ENCODE measurements at regions not wholly inside any gene's neighbourhood (a gene's known extent, or its start where the extent isn't known, plus 50 kb on each side); places are given as distances from the start of the nearest gene placed in this dataset.
"Not testable (repeated sequence)": the region's sequence is repeated elsewhere in the genome, so short reads cannot be mapped to it uniquely, and the experiment has no call there.

DNA sequence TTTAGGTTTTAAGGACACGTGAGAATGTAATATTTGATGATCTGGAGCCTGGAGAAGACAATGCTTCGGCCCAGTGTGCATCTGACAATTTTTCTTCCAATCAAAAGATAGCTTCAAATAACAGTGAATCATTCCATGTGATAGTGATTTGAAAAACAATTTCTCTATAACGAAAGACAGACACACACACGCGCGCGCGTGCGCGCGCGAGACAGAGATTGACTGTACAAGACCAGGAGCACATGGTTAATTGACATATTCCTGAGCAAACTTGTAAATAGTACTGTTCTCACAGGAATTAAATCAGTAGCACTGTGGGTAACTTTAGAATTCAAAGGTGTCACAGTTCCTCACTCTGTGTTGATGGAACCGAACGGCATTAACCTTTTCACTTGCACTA, 287.5 kb upstream of the LMO3 start:
- FAIRE-seq, result no peak

DNA sequence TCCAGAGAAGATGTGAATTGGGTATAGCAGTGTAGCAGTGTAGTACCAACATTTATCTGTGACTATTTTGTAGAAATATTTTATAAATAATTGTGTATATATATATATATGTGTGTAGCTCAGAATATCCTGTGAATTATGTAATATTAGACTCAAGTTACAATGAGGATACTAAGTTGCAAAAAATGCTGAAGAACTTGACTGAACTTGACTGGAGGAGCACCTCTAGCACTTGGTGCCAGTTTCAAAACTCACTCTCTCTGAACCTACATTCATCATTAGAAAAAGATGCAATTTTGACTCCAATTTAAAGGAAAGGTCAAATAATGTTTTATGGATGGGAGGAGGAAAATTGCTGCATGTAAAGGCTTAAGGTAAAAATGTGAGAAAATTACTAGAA, 285.7 kb upstream of the LMO3 start:
- no peak for FAIRE-seq
- DNase-seq (ENCODE audit: low spot score in 2 of 2), result no peak

More for the DNA sequence above, 287.5 kb upstream of the LMO3 start:
- no peak for DNase-seq (ENCODE audit: low spot score in 2 of 2)

DNA sequence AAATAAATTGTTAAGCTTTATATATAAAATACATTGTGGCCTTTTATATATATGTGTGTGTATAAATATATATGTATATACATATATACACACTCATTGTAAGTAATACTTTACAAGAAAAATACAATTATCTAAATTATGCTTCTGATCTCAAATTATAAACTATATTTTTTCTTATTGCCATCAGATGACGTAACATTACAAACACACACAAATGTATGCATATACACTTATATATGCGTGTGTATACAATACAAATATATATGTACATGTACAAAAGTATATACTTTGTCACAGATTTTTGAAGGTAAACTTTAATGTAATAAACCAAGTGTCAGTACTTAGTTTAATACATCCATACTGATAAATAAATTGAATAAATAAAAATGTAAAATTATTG, 278.9 kb upstream of the LMO3 start:
- no peak for FAIRE-seq

DNA sequence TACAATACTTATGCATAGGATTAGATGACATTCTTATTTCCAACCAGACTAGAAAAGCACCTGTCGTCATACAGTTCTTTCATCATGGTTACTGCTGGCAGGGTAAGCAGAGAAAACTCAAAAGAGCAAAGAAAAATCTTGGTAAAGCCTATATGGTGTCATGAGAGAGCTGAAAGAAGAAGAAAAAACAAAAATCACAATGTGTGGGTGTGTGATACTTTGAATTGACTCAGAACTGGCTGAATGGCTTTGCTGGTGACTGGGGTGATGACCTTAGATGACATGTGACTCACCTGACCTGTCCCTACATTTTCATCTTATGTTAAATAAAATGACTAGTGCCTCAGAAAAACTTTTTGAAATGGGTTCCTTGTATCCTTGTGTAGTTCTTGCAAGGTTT, 278.1 kb upstream of the LMO3 start:
- DNase-seq (ENCODE audit: low spot score in 2 of 2) (no peak), FAIRE-seq (no peak)

More for the DNA sequence above, 278.9 kb upstream of the LMO3 start:
- no peak for DNase-seq (ENCODE audit: low spot score in 2 of 2)

DNA sequence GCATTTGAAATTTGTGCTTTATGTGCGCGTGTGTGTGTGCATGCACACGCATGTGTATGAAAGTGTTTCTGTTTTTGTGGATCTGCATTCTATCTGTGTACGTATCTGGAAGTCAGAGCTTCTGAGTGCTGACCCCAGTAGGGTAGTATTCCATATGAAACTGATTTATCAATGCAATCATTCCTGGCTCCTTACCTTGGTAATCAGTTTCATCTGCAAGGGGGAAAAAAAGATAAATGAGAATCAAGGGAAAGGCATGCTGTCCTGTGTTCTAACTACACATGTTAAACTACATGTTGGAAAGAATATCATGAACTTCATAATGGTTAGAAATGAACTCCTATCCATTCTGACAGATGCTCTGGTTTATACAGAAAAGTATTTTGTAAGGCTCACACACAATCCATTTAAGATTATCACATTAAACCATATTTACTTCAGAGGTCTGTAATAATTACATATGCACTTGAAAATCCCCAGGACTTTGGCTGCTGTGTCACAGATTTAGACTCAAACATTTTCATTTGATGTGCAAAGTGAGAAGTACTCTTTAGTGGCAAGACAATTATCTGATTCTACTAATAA, 276.1 kb upstream of the LMO3 start:
- FAIRE-seq (no peak), DNase-seq (ENCODE audit: low spot score in 2 of 2) (no peak)

DNA sequence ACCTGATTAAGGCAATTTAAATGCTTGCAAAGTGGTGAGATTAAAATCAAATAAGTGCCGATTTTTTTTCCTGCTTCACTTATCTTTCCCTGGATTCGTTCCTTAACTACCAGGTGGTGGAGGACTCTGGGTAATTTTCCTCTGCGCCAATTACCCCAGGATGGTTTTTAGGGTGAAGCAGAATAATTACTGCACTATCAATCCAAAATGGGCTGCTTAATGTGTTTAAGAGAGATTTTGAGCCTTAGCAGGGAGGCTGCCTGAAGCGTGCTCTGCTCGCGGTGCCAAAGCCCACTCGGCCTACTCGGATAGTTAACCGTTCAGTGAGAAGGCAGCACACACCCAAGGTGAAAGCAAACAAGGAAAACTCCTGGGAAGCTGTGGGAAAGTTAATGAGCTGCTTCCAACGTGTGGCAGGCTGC, 274.9 kb upstream of the LMO3 start:
- DNase-seq (ENCODE audit: low spot score in 2 of 2) (no peak), FAIRE-seq (no peak)

DNA sequence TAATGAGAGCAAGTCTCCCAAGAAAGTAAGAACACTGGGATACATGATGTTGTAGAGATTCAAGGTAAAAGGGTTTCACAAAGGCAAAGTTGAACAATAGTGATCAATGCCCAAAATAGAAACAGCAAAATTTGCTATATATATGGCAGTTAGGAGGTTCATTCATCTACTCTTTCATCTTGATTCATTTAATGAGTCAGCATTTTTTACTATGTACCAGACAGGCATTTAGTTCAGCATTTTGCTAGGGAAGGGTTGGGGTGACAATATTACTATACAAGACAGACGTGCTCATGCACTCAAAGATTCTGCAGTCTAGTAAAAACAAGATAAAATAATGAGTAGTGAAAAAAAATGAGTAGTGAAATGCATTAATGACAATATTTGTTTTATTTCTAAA, 264.9 kb upstream of the LMO3 start:
- FAIRE-seq (no peak), DNase-seq (ENCODE audit: low spot score in 2 of 2) (no peak)

DNA sequence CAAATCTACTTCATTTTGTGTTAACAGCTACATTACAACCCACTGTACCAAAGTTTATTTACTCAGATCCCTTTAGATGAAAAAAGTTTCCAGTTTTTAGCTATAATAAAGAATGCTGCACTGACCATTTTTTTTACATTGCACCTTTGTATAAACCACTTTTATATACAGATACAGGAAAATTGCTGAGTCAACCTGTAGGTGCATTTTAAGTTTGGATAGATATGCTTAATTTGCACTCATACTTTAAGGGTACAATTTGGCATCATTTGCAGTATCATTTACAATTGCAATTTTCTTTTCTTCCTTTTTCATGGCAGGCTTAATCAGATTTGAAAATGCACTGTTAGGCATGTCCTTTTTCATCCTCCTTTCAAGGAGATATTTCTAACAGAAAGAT, 257.8 kb upstream of the LMO3 start:
- no peak for FAIRE-seq
- DNase-seq (ENCODE audit: low spot score in 2 of 2), result no peak

DNA sequence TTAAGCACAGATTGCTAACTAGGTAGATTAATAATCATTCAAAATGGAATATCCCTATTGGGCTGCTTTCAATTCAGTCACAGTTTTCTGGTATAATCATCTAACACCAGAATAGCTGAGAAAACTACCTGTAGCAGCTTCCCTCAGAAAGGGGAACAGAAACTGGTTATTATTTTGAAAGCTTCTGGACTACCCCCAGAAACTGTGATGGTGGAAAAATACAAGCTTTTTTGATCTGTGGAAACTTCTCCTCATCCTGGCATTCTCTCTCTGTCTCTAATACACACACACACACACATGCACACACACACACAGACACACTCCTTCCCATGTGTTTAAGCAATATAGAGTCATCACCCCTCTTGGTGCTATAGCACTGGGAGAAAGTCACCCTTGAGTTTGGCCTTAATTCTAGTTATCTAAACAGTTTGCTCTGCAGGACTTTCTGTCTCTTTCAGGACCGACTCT, 251.5 kb upstream of the LMO3 start:
- no peak for FAIRE-seq
- no peak for DNase-seq (ENCODE audit: low spot score in 2 of 2)

DNA sequence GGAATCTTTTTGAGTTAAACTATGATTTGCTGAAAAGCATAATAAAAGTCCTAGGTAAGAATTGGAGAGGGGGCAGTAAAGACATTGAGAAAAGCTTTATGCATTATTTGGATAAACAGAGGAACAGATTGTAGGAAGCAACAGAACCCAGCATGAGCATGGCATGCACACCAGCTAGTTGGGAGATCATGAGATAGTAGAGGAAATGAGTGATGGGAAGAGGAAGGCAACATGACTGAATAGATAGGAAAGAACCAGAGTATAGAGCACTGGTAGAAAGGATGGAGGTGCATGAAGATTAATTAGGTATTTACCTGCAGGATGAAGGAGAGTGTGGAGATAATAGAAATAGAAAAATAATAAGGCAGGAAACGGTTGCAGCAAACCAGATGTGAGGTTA, 248.5 kb upstream of the LMO3 start:
- FAIRE-seq, result no peak

DNA sequence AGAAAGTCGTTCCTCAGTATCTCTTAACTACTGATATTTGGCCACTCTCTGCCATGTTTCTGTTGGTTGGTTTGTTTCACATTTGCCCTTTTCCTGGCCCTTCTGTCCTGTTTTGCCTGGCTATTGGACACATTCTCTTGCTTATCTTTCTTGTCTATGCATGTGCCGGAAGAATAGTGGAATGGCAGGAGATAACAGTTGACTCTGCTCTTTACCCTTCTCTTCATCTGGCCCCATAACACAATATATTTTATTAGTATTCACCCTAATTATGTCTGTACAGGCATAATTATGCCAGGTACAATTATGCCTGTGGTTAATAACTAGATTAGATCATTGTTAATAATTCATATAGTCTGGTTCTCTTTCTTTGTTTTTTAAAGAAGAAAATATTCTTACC, 243.5 kb upstream of the LMO3 start:
- DNase-seq (ENCODE audit: low spot score in 2 of 2) (no peak), FAIRE-seq (no peak)

More for the DNA sequence above, 248.5 kb upstream of the LMO3 start:
- no peak for DNase-seq (ENCODE audit: low spot score in 2 of 2)

DNA sequence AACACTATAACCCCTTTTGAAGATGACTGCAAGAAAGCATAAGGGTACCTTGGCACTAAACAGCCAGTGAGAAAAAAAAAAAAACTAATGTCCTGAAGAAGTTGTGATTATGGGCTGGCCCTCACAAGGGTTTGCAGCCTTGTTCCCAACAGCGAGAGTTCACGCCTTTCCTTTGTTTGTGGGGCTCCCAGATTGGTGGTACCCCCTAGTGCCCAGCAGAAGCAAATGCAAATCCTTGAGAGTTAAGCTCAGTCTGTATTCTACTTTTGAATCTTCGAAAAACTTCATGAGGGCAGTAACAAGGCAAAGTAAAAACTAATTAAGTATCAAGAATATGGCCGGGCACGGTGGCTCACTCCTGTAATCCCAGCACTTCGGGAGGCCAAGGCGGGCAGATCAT, 238.9 kb upstream of the LMO3 start:
- no peak for DNase-seq (ENCODE audit: low spot score in 2 of 2)
- no peak for FAIRE-seq

DNA sequence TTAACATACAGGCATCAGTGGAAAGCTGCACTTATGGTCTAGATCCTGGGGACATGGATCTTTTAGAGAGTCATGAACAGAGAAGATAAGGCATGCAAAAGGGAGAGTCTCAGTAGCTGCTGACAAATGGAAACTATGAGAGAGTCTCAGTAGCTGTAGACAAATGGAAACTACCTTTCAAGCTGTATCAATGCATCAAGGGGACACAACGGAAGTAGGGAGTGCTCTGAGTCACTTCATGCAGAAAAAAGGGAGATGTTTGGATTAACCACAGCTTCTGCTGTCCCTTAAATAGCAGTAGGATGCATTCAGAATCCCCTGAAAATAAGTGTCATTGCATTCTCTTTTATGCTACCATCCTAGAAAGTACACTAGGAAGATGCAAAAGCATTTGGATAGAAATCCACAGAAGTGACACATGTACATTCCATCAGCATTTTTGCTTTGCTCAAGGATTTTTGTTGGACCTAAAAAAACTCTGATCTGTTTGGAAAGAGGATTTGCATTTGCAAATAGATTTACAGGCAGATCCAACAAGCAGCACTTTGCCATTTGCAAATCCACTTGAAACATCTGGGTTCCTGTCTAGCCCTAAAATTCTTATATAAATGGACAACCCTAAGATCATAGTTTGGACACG, 227.5 kb upstream of the LMO3 start:
- FAIRE-seq (no peak), DNase-seq (ENCODE audit: low spot score in 2 of 2) (no peak)

DNA sequence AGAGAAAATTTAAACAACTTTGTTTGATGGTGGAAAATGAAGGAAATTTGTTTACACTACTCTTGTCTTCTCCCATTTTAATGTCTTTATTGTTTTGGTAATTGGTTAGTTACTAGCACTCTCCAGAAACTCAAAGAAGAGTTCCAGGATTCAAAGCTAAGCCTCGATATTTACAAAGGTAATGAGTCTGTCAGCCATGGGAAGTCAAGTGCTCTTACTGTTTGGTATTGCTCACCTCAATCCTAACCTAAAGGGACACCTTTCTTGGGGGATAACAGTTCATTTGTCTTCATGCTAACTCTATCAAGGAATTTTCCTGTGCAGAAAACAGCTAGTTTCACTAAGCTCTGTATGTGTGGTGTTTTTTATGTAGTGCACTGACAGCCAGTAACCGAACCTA, 222.9 kb upstream of the LMO3 start:
- DNase-seq (ENCODE audit: low spot score in 2 of 2) (no peak), FAIRE-seq (no peak)

DNA sequence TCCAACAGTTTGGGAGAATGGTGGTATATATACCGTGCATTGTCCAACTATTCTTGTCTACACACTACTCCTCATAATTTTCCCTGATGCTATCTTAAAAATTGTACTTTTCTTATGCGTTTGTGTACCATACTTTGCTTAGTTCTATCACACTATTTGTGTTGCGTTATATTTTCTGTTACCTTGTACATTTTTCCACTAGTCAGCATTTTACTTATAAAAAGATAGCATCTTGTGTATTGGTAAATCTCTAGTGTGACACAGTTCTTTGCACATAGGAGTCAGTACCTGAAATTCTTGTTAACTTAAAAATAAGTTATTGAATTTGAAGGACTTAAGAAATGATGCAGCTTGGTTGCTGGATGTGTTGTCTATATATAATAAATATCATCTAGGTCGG, 201.8 kb upstream of the LMO3 start:
- FAIRE-seq, result no peak
- DNase-seq (ENCODE audit: low spot score in 2 of 2), result no peak

DNA sequence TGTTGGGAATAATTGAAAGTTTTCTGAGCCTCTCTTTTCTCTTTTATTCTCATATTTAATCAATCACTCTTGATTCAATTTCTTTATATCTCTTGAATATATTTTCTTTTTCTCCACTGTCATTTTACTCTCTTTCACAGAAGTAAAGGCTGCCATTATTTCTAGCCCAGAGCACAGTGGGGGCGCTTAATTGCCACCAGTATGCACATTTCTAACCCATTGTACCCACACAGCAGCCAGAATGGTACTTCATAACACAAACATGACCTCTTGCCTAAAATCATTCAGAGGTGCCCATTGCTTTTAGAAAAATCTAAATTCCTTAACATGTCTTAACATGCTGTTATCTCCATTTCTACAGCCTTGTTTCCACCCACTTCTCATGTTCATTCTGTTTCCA, 190.2 kb upstream of the LMO3 start:
- DNase-seq (ENCODE audit: low spot score in 2 of 2) (no peak), FAIRE-seq (no peak)

DNA sequence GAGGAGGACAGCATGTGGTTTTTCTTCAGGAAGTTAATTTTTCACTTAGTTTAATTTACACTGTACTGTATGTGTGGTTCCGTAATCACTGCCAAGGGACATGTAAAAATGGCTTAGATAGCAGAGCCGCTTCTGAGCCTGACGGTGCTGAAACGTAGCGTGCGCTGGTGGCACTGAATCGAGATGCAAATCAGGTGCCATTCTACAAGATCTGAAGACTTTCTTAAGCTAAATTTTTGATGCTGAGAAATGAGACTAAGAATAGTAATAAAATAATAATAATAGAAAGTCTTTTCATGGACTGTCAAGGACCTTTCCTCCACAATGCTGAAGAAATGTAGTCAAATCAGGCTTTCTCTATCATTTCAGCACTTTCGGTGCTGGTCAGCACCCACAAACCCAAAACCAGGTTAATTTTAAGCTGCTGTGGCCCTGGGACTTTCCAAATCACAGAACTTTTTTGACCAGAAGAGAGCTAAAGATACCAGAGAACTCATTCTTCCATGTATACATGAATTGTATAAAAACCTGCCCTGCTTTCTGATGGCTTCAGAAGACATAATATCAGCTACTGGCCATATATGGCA, 183.3 kb upstream of the LMO3 start:
- DNase-seq (ENCODE audit: low spot score in 2 of 2), result no peak
- FAIRE-seq, result no peak

DNA sequence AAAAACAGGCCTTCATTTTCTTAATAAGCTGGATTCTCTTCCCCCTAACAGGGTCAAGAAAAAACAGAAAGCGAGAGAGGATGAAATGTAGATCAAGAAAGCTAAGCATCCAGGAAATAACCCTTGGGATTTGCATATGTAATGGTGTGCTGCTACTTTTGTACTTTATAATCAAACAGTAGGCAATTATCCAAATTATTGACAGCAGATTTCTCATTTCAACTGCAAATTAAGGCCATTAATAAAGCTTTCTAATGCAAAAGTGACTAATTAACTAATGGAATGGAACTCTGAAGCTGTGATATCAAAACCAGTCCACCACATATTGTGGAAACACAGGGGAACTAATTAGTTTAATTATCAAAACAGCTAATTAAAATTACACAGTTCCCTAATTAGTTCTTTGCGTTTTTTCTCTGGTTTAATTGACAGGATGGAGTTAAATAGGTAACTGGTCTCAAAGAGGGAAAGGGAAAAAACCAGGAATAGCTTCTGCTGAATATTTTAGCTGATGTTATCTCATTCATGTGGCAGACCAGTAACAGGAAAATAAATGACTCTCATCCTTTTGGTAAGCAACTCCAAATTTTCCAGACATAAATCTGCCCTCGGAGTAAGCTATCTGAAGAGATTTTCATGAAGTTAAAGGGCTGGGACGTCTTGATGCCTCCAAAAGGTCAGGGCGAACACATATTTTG, 182.7 kb upstream of the LMO3 start:
- no peak for FAIRE-seq
- DNase-seq (ENCODE audit: low spot score in 2 of 2), result no peak

DNA sequence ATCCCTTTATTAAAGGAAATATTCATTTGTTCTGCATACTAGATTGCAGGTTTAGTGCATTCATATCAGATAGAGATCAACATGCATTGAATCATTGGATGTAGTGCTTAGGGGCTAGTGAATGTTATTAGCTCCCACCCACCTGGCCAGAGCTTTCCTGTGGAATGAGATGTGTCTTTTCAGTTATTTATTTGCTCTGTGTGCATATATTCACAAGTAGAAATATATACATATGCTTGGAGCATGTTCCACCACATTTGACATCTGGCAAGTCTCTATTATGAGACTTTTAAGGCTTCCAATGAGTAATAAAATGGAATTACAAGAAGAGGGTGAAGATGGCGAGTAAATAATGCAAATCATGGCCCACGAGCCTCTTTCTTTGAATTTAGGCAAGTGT, 180.0 kb upstream of the LMO3 start:
- DNase-seq (ENCODE audit: low spot score in 2 of 2) (no peak), FAIRE-seq (no peak)

DNA sequence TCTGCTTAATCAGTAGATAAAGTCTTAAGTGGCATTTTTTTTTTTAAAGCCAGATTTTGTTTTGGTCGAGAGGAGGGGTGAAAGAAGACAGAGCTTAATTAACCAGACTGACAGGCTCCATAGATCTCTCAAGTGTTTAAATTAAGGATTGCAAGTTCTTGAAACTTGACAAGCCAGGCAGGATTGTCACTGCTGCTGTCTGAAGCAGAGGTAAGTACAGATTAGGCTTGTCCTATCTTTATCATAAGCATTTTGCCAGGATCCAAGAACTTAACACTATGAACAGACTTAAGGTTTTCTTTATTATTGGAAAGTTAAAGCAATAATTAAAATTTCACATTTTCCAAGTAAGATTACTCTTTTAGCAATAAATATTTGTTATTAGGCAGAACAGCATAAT, 179.6 kb upstream of the LMO3 start:
- FAIRE-seq, result no peak

DNA sequence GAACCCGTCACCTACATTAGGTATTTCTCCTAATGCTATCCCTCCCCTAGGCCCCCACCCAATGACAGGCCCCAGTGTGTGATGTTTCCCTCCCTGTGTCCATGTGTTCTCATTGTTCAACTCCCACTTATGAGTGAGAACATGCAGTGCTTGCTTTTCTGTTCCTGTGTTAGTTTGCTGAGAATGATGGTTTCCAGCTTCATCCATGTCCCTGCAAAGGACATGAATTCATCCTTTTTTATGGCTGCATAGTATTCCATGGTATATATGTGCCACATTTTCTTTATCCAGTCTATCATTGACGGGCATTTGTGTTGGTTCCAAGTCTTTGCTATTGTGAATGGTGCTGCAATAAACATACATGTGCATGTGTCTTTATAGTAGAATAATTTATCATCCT, 163.2 kb upstream of the LMO3 start:
- DNase-seq (ENCODE audit: low spot score in 2 of 2); FAIRE-seq: not testable (repeated sequence)

More for the DNA sequence above, 179.6 kb upstream of the LMO3 start:
- no peak for DNase-seq (ENCODE audit: low spot score in 2 of 2)

DNA sequence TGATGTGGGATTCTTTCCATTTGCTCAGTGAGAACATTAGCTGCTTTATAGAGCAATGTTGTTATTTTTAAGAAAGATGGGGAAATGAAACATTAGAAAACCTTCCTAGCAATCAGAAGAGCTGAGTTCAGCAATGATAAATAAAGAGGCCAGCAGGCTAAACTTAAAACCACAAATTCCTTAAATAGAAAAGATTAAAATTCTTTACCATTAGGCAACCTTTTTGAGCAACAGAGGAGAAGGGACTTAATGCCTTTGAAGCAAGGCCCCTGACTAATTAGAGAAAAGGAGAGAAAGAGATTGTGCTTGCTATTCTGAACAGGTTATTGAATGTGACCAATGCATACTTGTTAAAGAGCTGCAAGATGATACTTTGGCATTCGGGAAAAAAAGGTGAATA, 160.8 kb upstream of the LMO3 start:
- DNase-seq (ENCODE audit: low spot score in 2 of 2) (no peak), FAIRE-seq (no peak)
